ENCODE measurements at regions not wholly inside any gene's neighbourhood (a gene's known extent, or its start where the extent isn't known, plus 50 kb on each side); places are given as distances from the start of the nearest gene placed in this dataset. TPM values are rescaled to one million over a fixed set of nuclear protein-coding genes. Genes with fewer than 3 reads are reported as not detected.

- Histone ChIP-seq H3K9me3 (ENCODE audit: control insufficient read depth in 3 of 3, low read length in 3 of 3) (no peaks in the 10 kb centered on the region), H3K36me3 (ENCODE audit: control insufficient read depth in 3 of 3, insufficient read depth in 3 of 3, low read length in 3 of 3) (no peaks in the 10 kb centered on the region), H3K27ac (ENCODE audit: low read depth, low read length) (no peak overlapping the region), H3K4me3 (ENCODE audit: low read length in 3 of 3) (no peak overlapping the region), H3K9ac (ENCODE audit: low read depth in 1 of 3, low read length in 3 of 3) (no peak overlapping the region), H3K27me3 (ENCODE audit: control insufficient read depth in 3 of 3, insufficient read depth in 3 of 3, low read length in 3 of 3) (peaks cover 0 to 6% (median 5%) of the 10 kb centered on the region in 3 donors), H3K4me1 (ENCODE audit: control insufficient read depth in 3 of 3, insufficient read depth in 3 of 3, low read length in 3 of 3) (peaks cover 0 to 4% (median 2%) of the 10 kb centered on the region in 3 donors)
Observed at GRCh38 chr5:168224085-168224484, 67.4 kb upstream of the WWC1 start.

- Histone ChIP-seq H3K4me1 (ENCODE audit: control insufficient read depth in 3 of 3, insufficient read depth in 3 of 3, low read length in 3 of 3) (no peaks in the 10 kb centered on the region), H3K9ac (ENCODE audit: low read depth in 1 of 3, low read length in 3 of 3) (no peak overlapping the region), H3K4me3 (ENCODE audit: low read length in 3 of 3) (no peak overlapping the region), H3K36me3 (ENCODE audit: control insufficient read depth in 3 of 3, insufficient read depth in 3 of 3, low read length in 3 of 3) (no peaks in the 10 kb centered on the region), H3K9me3 (ENCODE audit: control insufficient read depth in 3 of 3, low read length in 3 of 3) (no peaks in the 10 kb centered on the region), H3K27ac (ENCODE audit: low read depth, low read length) (no peak overlapping the region), H3K27me3 (ENCODE audit: control insufficient read depth in 3 of 3, insufficient read depth in 3 of 3, low read length in 3 of 3) (peaks cover 0 to 6% (median 5%) of the 10 kb centered on the region in 3 donors)
Observed at GRCh38 chr5:168226012-168226411, 65.4 kb upstream of the WWC1 start.

GRCh38 chr5:168227001-168227400 lies 64.4 kb upstream of the WWC1 start:
- no peaks in the 10 kb centered on the region for H3K36me3 ChIP-seq (ENCODE audit: control insufficient read depth in 3 of 3, insufficient read depth in 3 of 3, low read length in 3 of 3)
- no peak overlapping the region for H3K4me3 ChIP-seq (ENCODE audit: low read length in 3 of 3)
- no peaks in the 10 kb centered on the region for H3K9me3 ChIP-seq (ENCODE audit: control insufficient read depth in 3 of 3, low read length in 3 of 3)
- H3K4me1 ChIP-seq (ENCODE audit: control insufficient read depth in 3 of 3, insufficient read depth in 3 of 3, low read length in 3 of 3): no peaks in the 10 kb centered on the region
- no peak overlapping the region for H3K27ac ChIP-seq (ENCODE audit: low read depth, low read length)
- H3K27me3 ChIP-seq (ENCODE audit: control insufficient read depth in 3 of 3, insufficient read depth in 3 of 3, low read length in 3 of 3): peaks cover 0 to 5% (median 4%) of the 10 kb centered on the region in 3 donors
- no peak overlapping the region for H3K9ac ChIP-seq (ENCODE audit: low read depth in 1 of 3, low read length in 3 of 3)

- Histone ChIP-seq H3K4me3 (ENCODE audit: low read length in 3 of 3) (no peak overlapping the region), H3K27me3 (ENCODE audit: control insufficient read depth in 3 of 3, insufficient read depth in 3 of 3, low read length in 3 of 3) (peaks cover 0 to 5% (median 4%) of the 10 kb centered on the region in 3 donors), H3K4me1 (ENCODE audit: control insufficient read depth in 3 of 3, insufficient read depth in 3 of 3, low read length in 3 of 3) (no peaks in the 10 kb centered on the region), H3K36me3 (ENCODE audit: control insufficient read depth in 3 of 3, insufficient read depth in 3 of 3, low read length in 3 of 3) (no peaks in the 10 kb centered on the region), H3K27ac (ENCODE audit: low read depth, low read length) (no peak overlapping the region), H3K9ac (ENCODE audit: low read depth in 1 of 3, low read length in 3 of 3) (no peak overlapping the region), H3K9me3 (ENCODE audit: control insufficient read depth in 3 of 3, low read length in 3 of 3) (no peaks in the 10 kb centered on the region)
Observed at GRCh38 chr5:168227973-168228615, 63.4 kb upstream of the WWC1 start.

GRCh38 chr5:168228668-168229067 lies 62.8 kb upstream of the WWC1 start:
- Histone ChIP-seq H3K4me3 (ENCODE audit: low read length in 3 of 3) (no peak overlapping the region), H3K9me3 (ENCODE audit: control insufficient read depth in 3 of 3, low read length in 3 of 3) (no peaks in the 10 kb centered on the region), H3K9ac (ENCODE audit: low read depth in 1 of 3, low read length in 3 of 3) (no peak overlapping the region), H3K36me3 (ENCODE audit: control insufficient read depth in 3 of 3, insufficient read depth in 3 of 3, low read length in 3 of 3) (no peaks in the 10 kb centered on the region), H3K27me3 (ENCODE audit: control insufficient read depth in 3 of 3, insufficient read depth in 3 of 3, low read length in 3 of 3) (peaks cover 0 to 5% (median 4%) of the 10 kb centered on the region in 3 donors), H3K4me1 (ENCODE audit: control insufficient read depth in 3 of 3, insufficient read depth in 3 of 3, low read length in 3 of 3) (no peaks in the 10 kb centered on the region), H3K27ac (ENCODE audit: low read depth, low read length) (no peak overlapping the region)

GRCh38 chr5:168234133-168234532 lies 57.3 kb upstream of the WWC1 start:
- H3K27me3 ChIP-seq (ENCODE audit: control insufficient read depth in 3 of 3, insufficient read depth in 3 of 3, low read length in 3 of 3): no peaks in the 10 kb centered on the region
- no peak overlapping the region for H3K9ac ChIP-seq (ENCODE audit: low read depth in 1 of 3, low read length in 3 of 3)
- no peak overlapping the region for H3K4me3 ChIP-seq (ENCODE audit: low read length in 3 of 3)
- H3K27ac ChIP-seq (ENCODE audit: low read depth, low read length): no peak overlapping the region
- no peaks in the 10 kb centered on the region for H3K36me3 ChIP-seq (ENCODE audit: control insufficient read depth in 3 of 3, insufficient read depth in 3 of 3, low read length in 3 of 3)
- H3K4me1 ChIP-seq (ENCODE audit: control insufficient read depth in 3 of 3, insufficient read depth in 3 of 3, low read length in 3 of 3): no peaks in the 10 kb centered on the region
- H3K9me3 ChIP-seq (ENCODE audit: control insufficient read depth in 3 of 3, low read length in 3 of 3): no peaks in the 10 kb centered on the region

GRCh38 chr5:168238463-168238862 lies 53.0 kb upstream of the WWC1 start:
- H3K9ac ChIP-seq (ENCODE audit: low read depth in 1 of 3, low read length in 3 of 3): no peak overlapping the region
- no peaks in the 10 kb centered on the region for H3K9me3 ChIP-seq (ENCODE audit: control insufficient read depth in 3 of 3, low read length in 3 of 3)
- H3K27ac ChIP-seq (ENCODE audit: low read depth, low read length): no peak overlapping the region
- H3K27me3 ChIP-seq (ENCODE audit: control insufficient read depth in 3 of 3, insufficient read depth in 3 of 3, low read length in 3 of 3): no peaks in the 10 kb centered on the region
- no peak overlapping the region for H3K4me3 ChIP-seq (ENCODE audit: low read length in 3 of 3)
- no peaks in the 10 kb centered on the region for H3K4me1 ChIP-seq (ENCODE audit: control insufficient read depth in 3 of 3, insufficient read depth in 3 of 3, low read length in 3 of 3)
- no peaks in the 10 kb centered on the region for H3K36me3 ChIP-seq (ENCODE audit: control insufficient read depth in 3 of 3, insufficient read depth in 3 of 3, low read length in 3 of 3)

- Histone ChIP-seq H3K36me3 (ENCODE audit: control insufficient read depth in 3 of 3, insufficient read depth in 3 of 3, low read length in 3 of 3) (no peaks in the 10 kb centered on the region), H3K27me3 (ENCODE audit: control insufficient read depth in 3 of 3, insufficient read depth in 3 of 3, low read length in 3 of 3) (no peaks in the 10 kb centered on the region), H3K27ac (ENCODE audit: low read depth, low read length) (no peak overlapping the region), H3K9me3 (ENCODE audit: control insufficient read depth in 3 of 3, low read length in 3 of 3) (no peaks in the 10 kb centered on the region), H3K4me3 (ENCODE audit: low read length in 3 of 3) (no peak overlapping the region), H3K9ac (ENCODE audit: low read depth in 1 of 3, low read length in 3 of 3) (no peak overlapping the region), H3K4me1 (ENCODE audit: control insufficient read depth in 3 of 3, insufficient read depth in 3 of 3, low read length in 3 of 3) (no peaks in the 10 kb centered on the region)
Observed at GRCh38 chr5:168239325-168239724, 52.1 kb upstream of the WWC1 start.

Small RNA genes lying in the stretch of these regions (small RNA-seq; reads per million reads assigned to genes)
- not detected for gene AC026403.1
- not detected for gene RF00561
- gene RN7SKP60: not detected
- not detected for gene RNU6-168P
- gene RNU6-209P: not detected

All from skeletal muscle tissue (tissue), 4 donors.